ENCODE measurements at regions not wholly inside any gene's neighbourhood (a gene's known extent, or its start where the extent isn't known, plus 50 kb on each side); places are given as distances from the start of the nearest gene placed in this dataset.

GRCh38 chr15:72840114-72840513 lies 56.6 kb upstream of the ADPGK start:
- no peak overlapping the region for H3K4me3 ChIP-seq (ENCODE audit: low read depth, low read length)
- TF ChIP-seq, protein P1, sequence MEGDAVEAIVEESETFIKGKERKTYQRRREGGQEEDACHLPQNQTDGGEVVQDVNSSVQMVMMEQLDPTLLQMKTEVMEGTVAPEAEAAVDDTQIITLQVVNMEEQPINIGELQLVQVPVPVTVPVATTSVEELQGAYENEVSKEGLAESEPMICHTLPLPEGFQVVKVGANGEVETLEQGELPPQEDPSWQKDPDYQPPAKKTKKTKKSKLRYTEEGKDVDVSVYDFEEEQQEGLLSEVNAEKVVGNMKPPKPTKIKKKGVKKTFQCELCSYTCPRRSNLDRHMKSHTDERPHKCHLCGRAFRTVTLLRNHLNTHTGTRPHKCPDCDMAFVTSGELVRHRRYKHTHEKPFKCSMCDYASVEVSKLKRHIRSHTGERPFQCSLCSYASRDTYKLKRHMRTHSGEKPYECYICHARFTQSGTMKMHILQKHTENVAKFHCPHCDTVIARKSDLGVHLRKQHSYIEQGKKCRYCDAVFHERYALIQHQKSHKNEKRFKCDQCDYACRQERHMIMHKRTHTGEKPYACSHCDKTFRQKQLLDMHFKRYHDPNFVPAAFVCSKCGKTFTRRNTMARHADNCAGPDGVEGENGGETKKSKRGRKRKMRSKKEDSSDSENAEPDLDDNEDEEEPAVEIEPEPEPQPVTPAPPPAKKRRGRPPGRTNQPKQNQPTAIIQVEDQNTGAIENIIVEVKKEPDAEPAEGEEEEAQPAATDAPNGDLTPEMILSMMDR (IDR thresholded peaks at IDR 0.05; ENCODE audit: insufficient read depth, low read length) = no peak
- no peak for DNase-seq (ENCODE audit: low read depth)

DNA sequence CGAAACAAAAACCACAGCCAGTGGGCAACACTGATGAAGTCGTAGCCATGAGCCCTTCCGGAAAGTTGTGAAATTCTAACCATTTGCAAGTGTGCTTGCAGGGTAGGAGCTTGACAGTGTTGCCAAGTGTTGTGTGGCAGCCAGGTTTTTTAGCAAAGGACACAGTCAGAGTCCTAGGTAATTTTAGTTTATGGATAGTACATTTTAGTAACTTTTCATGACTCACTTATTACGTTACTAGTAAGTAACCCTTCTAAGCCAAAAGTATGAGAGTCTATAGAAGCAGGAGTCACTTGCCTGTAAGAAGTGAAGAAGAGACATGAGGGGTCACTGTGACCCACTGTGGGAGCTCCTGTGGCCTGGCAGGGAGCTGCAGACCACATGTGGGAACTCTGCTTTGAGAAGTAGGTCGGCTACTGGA lies 54.8 kb upstream of the ADPGK start:
- DNase-seq (ENCODE audit: low read depth) = peak; percentile 30
- TF ChIP-seq, protein P1 (IDR thresholded peaks at IDR 0.05; ENCODE audit: insufficient read depth, low read length) = no peak
- no peak overlapping the region for H3K4me3 ChIP-seq (ENCODE audit: low read depth, low read length)

GRCh38 chr15:72836676-72837330 lies 53.2 kb upstream of the ADPGK start:
- no peak overlapping the region for H3K4me3 ChIP-seq (ENCODE audit: low read depth, low read length)
- TF ChIP-seq, protein P1 (IDR thresholded peaks at IDR 0.05; ENCODE audit: insufficient read depth, low read length) = no peak

GRCh38 chr15:72835294-72835890 lies 51.8 kb upstream of the ADPGK start:
- DNase-seq (ENCODE audit: low read depth) = peak; percentile 12
- H3K4me3 ChIP-seq (ENCODE audit: low read depth, low read length) = no peak overlapping the region
- TF ChIP-seq, protein P1 (IDR thresholded peaks at IDR 0.05; ENCODE audit: insufficient read depth, low read length) = peak; percentile 45

More at GRCh38 chr15:72836676-72837330, 53.2 kb upstream of the ADPGK start:
- DNase-seq (ENCODE audit: low read depth) = no peak

GRCh38 chr15:72833561-72833960 lies 50.0 kb upstream of the ADPGK start:
- no peak overlapping the region for H3K4me3 ChIP-seq (ENCODE audit: low read depth, low read length)
- TF ChIP-seq, protein P1 (IDR thresholded peaks at IDR 0.05; ENCODE audit: insufficient read depth, low read length) = no peak
- DNase-seq (ENCODE audit: low read depth) = no peak

Measured in fibroblast of the aortic adventitia (primary cell).